HEK293T (cell line): ENCODE measurements at regions not wholly inside any gene's neighbourhood (a gene's known extent, or its start where the extent isn't known, plus 50 kb on each side); places are given as distances from the start of the nearest gene placed in this dataset.

Experiments used
- CTCF ChIA-PET: fragments of 350-600 bp; formaldehyde crosslinking; extraction: SDS; loops from one replicate; lab custom pipeline; 2021; ENCODE audit warnings: antibody characterized with exemption, inconsistent platforms; lab: Yijun Ruan, JAX
- POLR2A ChIA-PET: fragments of 350-600 bp; formaldehyde crosslinking; extraction: SDS; loops from one replicate; lab custom pipeline; 2020; ENCODE audit warnings: antibody characterized with exemption, inconsistent platforms; lab: Yijun Ruan, JAX
- DNase-seq: peaks from one replicate; pipeline ENCODE4 v3.0.0; 2012; ENCODE audit warnings: mixed read lengths; ENCODE audit errors: extremely low spot score
- ARNT ChIP-seq: fragments of 450-650 bp; IDR thresholded peaks from 2 replicates; pipeline ENCODE4 v1.6.1; 2017; ENCODE audit warnings: mild to moderate bottlenecking
- BHLHE40 ChIP-seq: fragments of 450-650 bp; IDR thresholded peaks from 2 replicates; pipeline ENCODE4 v1.6.1; 2016; ENCODE audit warnings: mild to moderate bottlenecking, moderate library complexity, borderline replicate concordance
- CTBP1 ChIP-seq: fragments of 450-650 bp; IDR thresholded peaks from 2 replicates; pipeline ENCODE4 v1.6.1; 2016; ENCODE audit warnings: borderline replicate concordance
- ELF4 ChIP-seq: fragments of 450-650 bp; IDR thresholded peaks from 2 replicates; pipeline ENCODE4 v1.6.1; 2017; ENCODE audit warnings: antibody characterized with exemption
- FOXA1 ChIP-seq: fragments of 450-650 bp; IDR thresholded peaks from 2 replicates; pipeline ENCODE4 v1.6.1; 2016; ENCODE audit warnings: mild to moderate bottlenecking
- FOXK2 ChIP-seq: fragments of 450-650 bp; IDR thresholded peaks from 2 replicates; pipeline ENCODE4 v1.6.1; 2016; ENCODE audit warnings: mild to moderate bottlenecking
- FOXM1 ChIP-seq: fragments of 450-650 bp; IDR thresholded peaks from 2 replicates; pipeline ENCODE4 v1.6.1; 2017; ENCODE audit warnings: mild to moderate bottlenecking, borderline replicate concordance
- HDGF ChIP-seq: fragments of 450-650 bp; IDR thresholded peaks from 2 replicates; pipeline ENCODE4 v1.6.1; 2017; ENCODE audit warnings: antibody characterized with exemption, borderline replicate concordance
- L3MBTL2 ChIP-seq: fragments of 450-650 bp; conservative IDR thresholded peaks from 2 replicates; pipeline ENCODE4 v1.6.1; 2016; ENCODE audit warnings: mild to moderate bottlenecking
- LEF1 ChIP-seq: fragments of 450-650 bp; IDR thresholded peaks from 2 replicates; pipeline ENCODE4 v1.6.1; 2017; ENCODE audit warnings: mild to moderate bottlenecking, borderline replicate concordance
- NFRKB ChIP-seq: fragments of 450-650 bp; IDR thresholded peaks from 2 replicates; pipeline ENCODE4 v1.6.1; 2016; ENCODE audit warnings: mild to moderate bottlenecking, moderate library complexity
- SP1 ChIP-seq: fragments of 450-650 bp; IDR thresholded peaks from 2 replicates; pipeline ENCODE4 v1.6.1; 2017
- SUZ12 ChIP-seq: fragments of 450-650 bp; IDR thresholded peaks from 2 replicates; pipeline ENCODE4 v1.6.1; 2016; ENCODE audit warnings: mild to moderate bottlenecking
- TARDBP ChIP-seq: fragments of 450-650 bp; IDR thresholded peaks from 2 replicates; pipeline ENCODE4 v1.6.1; 2016
- ZNF384 ChIP-seq: fragments of 450-650 bp; IDR thresholded peaks from 2 replicates; pipeline ENCODE4 v1.6.1; 2016
- TF ChIP-seq, protein P1 (sequence below): fragments of 450-650 bp; IDR thresholded peaks from 2 replicates; pipeline ENCODE4 v1.6.1; 2016

DNA sequence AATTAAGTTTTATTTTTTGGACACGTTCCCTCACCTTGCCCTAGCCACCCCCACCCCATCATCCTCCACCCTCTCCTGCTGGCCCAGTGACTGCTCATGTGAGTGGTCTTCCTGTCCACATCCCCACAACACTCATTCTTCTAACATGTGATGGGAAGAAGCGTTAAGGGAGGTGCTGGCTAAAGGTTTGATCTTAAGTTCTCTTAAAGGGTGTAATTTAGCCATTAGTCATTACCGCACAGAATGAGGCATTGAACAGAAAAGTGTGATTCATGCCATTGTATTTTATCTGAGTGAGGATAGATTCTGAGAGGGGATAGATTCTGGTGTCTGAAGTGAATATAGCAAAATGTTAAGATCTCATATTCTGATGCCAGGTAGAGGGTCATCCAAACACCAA, 272.9 kb upstream of the TPM1 start:
- no peak for DNase-seq
- no peak for TF ChIP-seq L3MBTL2
- TF ChIP-seq CTBP1 = no peak
- TF ChIP-seq SP1 = no peak
- TF ChIP-seq FOXK2 = no peak
- no peak for TF ChIP-seq FOXM1
- TF ChIP-seq LEF1 = no peak
- TF ChIP-seq ELF4 = no peak
- no peak for TF ChIP-seq HDGF
- no peak for TF ChIP-seq NFRKB
- no peak for TF ChIP-seq SUZ12
- TF ChIP-seq, protein P1, sequence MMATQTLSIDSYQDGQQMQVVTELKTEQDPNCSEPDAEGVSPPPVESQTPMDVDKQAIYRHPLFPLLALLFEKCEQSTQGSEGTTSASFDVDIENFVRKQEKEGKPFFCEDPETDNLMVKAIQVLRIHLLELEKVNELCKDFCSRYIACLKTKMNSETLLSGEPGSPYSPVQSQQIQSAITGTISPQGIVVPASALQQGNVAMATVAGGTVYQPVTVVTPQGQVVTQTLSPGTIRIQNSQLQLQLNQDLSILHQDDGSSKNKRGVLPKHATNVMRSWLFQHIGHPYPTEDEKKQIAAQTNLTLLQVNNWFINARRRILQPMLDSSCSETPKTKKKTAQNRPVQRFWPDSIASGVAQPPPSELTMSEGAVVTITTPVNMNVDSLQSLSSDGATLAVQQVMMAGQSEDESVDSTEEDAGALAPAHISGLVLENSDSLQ = no peak
- TF ChIP-seq ARNT = no peak
- TF ChIP-seq TARDBP = no peak
- CTCF ChIA-PET = no interaction called here
- POLR2A ChIA-PET = no interaction called here

DNA sequence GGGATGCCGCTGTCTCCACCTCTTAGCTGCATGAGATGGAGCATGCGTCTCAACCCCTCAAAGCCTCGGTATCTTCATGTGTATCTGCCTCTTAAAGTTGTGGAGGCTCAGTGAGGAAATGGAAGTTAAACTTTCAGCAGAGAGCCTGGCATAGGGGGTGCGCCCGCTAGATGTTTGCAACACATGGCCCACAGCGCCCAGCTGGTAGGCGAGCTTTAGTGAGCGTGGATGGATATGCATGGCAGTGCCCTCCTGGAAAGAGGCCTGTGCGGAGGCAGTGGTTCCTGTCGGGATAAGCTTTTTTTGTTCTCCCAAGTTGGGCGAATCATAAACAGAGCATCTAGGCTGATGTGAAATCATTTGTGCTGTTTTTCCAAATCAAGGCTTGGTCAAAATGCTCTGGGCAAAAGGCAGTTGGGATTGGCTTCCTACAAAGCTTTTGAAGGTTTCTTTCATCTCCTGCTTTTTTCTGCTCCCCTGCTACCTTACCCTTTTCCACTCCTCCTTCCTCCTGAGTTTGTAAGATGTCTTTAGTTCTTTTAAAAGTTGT, 272.4 kb upstream of the TPM1 start:
- CTCF ChIA-PET = no interaction called here
- no peak for DNase-seq
- POLR2A ChIA-PET = no interaction called here
- TF ChIP-seq LEF1 (no peak), FOXK2 (no peak), SUZ12 (no peak), ARNT (no peak), L3MBTL2 (no peak), NFRKB (no peak), ELF4 (no peak), FOXA1 (no peak), SP1 (no peak), TARDBP (no peak)
- TF ChIP-seq, protein P1 = no peak

DNA sequence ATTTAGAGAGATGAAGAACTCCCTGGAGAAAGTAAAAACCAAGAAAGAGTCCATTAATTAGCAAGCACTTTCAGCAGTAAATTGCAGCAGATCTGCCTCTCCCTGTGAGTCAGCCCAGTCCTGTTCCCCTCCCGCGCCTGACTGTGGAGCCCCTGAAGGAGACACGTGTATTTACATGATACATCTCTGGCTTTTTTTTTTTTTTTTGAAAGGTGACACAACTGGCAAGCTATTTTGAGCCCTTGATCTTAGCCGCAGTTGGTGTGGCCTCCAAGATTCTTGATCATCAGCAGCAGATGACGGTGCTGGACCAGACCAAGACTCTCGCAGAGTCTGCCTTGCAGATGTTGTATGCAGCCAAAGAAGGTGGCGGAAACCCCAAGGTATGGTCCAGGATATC, 271.8 kb upstream of the TPM1 start:
- no peak for DNase-seq
- POLR2A ChIA-PET = no interaction called here
- CTCF ChIA-PET = interaction anchor here (1.0 kb wide), 1 partner anchor 28 kb away, joined by 6 read pairs; no protein-coding TSS in a partner anchor
- TF ChIP-seq, protein P1 = no peak
- TF ChIP-seq FOXM1 (no peak), BHLHE40 (no peak), ARNT (no peak), L3MBTL2 (no peak), ELF4 (no peak), HDGF (no peak), LEF1 (no peak), ZNF384 (no peak), SUZ12 (no peak), TARDBP (no peak), NFRKB (no peak), FOXK2 (no peak), FOXA1 (no peak), CTBP1 (no peak), SP1 (no peak)

DNA sequence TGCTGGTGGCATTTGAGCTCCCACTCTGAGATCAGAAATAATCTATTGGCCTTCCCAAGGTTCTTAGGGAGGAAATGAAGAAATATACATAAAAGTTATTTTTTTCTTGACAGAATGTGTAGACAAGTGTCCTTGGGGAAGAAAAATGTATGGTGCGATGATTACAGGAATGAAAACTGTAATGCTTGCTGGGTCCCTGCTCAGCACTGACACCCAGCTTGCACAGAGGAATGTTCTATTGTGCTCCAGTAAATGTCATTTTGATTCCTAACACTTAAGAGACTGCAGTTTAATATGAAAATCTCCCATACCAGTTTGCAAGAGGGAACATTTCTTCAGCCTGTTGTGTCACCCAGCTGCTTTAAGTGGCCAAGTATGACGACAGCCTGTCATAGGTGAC, 271.3 kb upstream of the TPM1 start:
- no peak for DNase-seq
- CTCF ChIA-PET = interaction anchor here (1.0 kb wide), 1 partner anchor 28 kb away, joined by 6 read pairs; no protein-coding TSS in a partner anchor
- TF ChIP-seq ARNT (no peak), L3MBTL2 (no peak), ZNF384 (no peak), HDGF (no peak), FOXM1 (no peak), FOXA1 (no peak), CTBP1 (no peak), LEF1 (no peak)
- TF ChIP-seq, protein P1 = no peak
- POLR2A ChIA-PET = no interaction called here

DNA sequence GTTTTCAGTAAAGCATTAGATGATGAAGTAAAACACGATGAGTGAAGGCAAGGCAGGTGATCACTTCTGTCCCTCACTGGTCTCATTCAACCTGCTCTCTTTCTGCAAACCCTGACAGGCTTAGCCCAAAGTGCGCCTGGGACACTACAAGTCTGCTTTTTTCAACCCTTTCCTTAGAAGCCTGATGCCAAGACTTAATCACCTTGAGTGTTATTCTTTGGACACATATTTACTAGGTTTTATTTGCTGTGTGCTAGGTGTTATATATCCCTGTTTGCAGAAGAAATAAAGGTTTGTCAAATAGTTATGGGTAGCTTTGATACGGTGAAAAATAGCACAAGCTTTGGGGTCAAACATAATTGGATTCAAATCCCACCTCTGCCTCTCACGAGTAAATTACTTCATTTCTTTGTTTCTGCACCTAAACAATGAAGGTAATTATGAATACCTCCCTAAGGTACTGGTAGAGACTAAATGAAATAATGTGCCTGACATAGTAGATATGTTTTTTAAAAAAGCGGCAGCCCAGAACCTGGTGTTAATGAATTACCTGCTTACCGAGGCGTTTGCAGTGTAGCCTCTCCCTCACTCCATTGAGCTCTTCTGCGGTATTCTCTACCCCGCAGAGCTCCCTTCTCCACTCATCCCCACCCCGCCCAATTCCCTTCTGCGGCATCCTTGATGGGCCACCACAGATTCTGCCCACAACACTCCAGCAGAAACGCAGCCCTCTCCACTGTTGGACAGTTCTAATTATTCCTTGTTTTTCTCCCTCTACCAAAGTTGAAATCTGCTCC, 269.0 kb upstream of the TPM1 start:
- TF ChIP-seq BHLHE40 = no peak
- TF ChIP-seq L3MBTL2 = no peak
- TF ChIP-seq FOXK2 = no peak
- no peak for TF ChIP-seq CTBP1
- TF ChIP-seq SUZ12 = no peak
- no peak for TF ChIP-seq NFRKB
- no peak for DNase-seq
- CTCF ChIA-PET = no interaction called here
- POLR2A ChIA-PET = no interaction called here

DNA sequence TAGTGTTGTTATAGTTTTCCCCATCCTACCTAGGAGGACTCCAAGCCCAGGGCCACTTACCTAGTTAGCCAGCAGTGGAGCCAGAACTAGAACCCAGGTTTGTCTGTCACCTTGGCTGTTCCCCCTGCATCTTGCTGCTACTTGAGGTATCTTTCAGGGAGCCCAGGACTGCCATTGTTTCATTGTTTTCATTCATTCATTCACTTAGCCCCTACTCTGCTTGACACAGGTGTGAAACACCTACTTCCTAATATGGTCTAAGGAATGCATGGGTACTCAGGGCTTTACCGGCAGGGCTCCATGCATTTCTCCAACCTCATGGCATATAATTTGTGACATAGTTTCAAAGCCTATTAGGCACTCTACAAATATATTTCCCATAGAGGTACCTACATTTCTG, 266.6 kb upstream of the TPM1 start:
- ChIA-PET CTCF (no interaction called here), POLR2A (no interaction called here)
- DNase-seq = no peak
- TF ChIP-seq CTBP1 (no peak), LEF1 (no peak), NFRKB (no peak), FOXM1 (no peak), SP1 (no peak), ZNF384 (no peak), ARNT (no peak), FOXK2 (no peak), L3MBTL2 (no peak), ELF4 (no peak), SUZ12 (no peak), HDGF (no peak)
- TF ChIP-seq, protein P1 = no peak
